BE2C (cell line): ENCODE measurements at regions not wholly inside any gene's neighbourhood (a gene's known extent, or its start where the extent isn't known, plus 50 kb on each side); places are given as distances from the start of the nearest gene placed in this dataset.

Experiments
- DNase-seq: peaks from one replicate; pipeline ENCODE4 v3.0.0-alpha.2; 2020
- H3K27me3 ChIP-seq: fragments of 250-450 bp; sonication (Bioruptor Pico); 2 replicates; pipeline ENCODE4 v1.5.1; 2020; ENCODE audit warnings: mild to moderate bottlenecking
- H3K36me3 ChIP-seq: fragments of 250-450 bp; sonication (Bioruptor Pico); 2 replicates; pipeline ENCODE4 v1.5.1; 2020; ENCODE audit warnings: mild to moderate bottlenecking
- H3K4me1 ChIP-seq: fragments of 250-450 bp; sonication (Bioruptor Pico); 2 replicates; pipeline ENCODE4 v1.5.1; 2020
- H3K4me3 ChIP-seq: 2 replicates; pipeline ENCODE4 v1.5.1; 2011; ENCODE audit warnings: low read depth, low read length
- H3K9me3 ChIP-seq: fragments of 250-450 bp; sonication (Bioruptor Pico); 2 replicates; pipeline ENCODE4 v1.5.1; 2020
- TF ChIP-seq, protein P1 (sequence below): IDR thresholded peaks from 2 replicates; pipeline ENCODE4 v1.5.1; 2012; ENCODE audit warnings: mild to moderate bottlenecking, low read depth, low read length

- Histone ChIP-seq H3K9me3 (no peaks in the 10 kb centered on the region), H3K27me3 (no peaks in the 10 kb centered on the region), H3K4me1 (peaks cover 6% of the 10 kb centered on the region; the same call in 1 of the 2 replicates), H3K4me3 (no peak overlapping the region), H3K36me3 (no peaks in the 10 kb centered on the region)
- TF ChIP-seq, protein P1, sequence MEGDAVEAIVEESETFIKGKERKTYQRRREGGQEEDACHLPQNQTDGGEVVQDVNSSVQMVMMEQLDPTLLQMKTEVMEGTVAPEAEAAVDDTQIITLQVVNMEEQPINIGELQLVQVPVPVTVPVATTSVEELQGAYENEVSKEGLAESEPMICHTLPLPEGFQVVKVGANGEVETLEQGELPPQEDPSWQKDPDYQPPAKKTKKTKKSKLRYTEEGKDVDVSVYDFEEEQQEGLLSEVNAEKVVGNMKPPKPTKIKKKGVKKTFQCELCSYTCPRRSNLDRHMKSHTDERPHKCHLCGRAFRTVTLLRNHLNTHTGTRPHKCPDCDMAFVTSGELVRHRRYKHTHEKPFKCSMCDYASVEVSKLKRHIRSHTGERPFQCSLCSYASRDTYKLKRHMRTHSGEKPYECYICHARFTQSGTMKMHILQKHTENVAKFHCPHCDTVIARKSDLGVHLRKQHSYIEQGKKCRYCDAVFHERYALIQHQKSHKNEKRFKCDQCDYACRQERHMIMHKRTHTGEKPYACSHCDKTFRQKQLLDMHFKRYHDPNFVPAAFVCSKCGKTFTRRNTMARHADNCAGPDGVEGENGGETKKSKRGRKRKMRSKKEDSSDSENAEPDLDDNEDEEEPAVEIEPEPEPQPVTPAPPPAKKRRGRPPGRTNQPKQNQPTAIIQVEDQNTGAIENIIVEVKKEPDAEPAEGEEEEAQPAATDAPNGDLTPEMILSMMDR: no peak
- DNase-seq: no peak
Observed at GRCh38 chr5:20678386-20678785, 690.4 kb upstream of the CDH18 start.

GRCh38 chr5:20660588-20660987 lies 672.6 kb upstream of the CDH18 start:
- H3K4me3 ChIP-seq: no peak overlapping the region
- H3K4me1 ChIP-seq: no peaks in the 10 kb centered on the region
- H3K9me3 ChIP-seq: no peaks in the 10 kb centered on the region
- TF ChIP-seq, protein P1: no peak
- no peaks in the 10 kb centered on the region for H3K27me3 ChIP-seq
- no peaks in the 10 kb centered on the region for H3K36me3 ChIP-seq
- no peak for DNase-seq

GRCh38 chr5:20656262-20656661 lies 668.3 kb upstream of the CDH18 start:
- no peak for DNase-seq

DNA sequence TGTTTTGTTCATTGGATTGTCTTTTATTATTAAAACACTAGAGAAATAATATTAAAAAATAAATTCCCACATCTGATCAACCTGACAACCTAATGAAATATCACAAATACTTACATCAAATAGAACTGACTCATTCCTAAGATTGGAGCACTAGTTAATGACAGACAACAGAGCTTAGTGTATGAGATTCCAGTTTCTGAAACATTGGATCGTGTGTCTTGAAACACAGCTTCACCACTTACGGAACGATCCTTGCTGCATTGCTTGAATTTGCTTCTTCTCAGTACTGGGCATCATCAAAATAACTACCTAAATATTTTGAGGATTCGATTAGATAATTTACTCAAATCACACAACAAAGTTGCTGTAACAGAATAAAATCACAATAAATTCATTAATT lies 667.2 kb upstream of the CDH18 start:
- Histone ChIP-seq H3K4me3 (no peak overlapping the region), H3K9me3 (no peaks in the 10 kb centered on the region), H3K36me3 (no peaks in the 10 kb centered on the region), H3K4me1 (no peaks in the 10 kb centered on the region; the same call in 1 of the 2 replicates), H3K27me3 (no peaks in the 10 kb centered on the region)
- no peak for DNase-seq
- TF ChIP-seq, protein P1: no peak

More at GRCh38 chr5:20656262-20656661, 668.3 kb upstream of the CDH18 start:
- Histone ChIP-seq H3K36me3 (no peaks in the 10 kb centered on the region), H3K27me3 (no peaks in the 10 kb centered on the region), H3K4me3 (no peak overlapping the region), H3K4me1 (no peaks in the 10 kb centered on the region; the same call in 1 of the 2 replicates), H3K9me3 (no peaks in the 10 kb centered on the region)
- TF ChIP-seq, protein P1: no peak

GRCh38 chr5:20654746-20655145 lies 666.7 kb upstream of the CDH18 start:
- Histone ChIP-seq H3K36me3 (no peaks in the 10 kb centered on the region), H3K4me3 (no peak overlapping the region), H3K27me3 (no peaks in the 10 kb centered on the region), H3K4me1 (no peaks in the 10 kb centered on the region; the same call in 1 of the 2 replicates), H3K9me3 (no peaks in the 10 kb centered on the region)
- no peak for DNase-seq
- TF ChIP-seq, protein P1: no peak

DNA sequence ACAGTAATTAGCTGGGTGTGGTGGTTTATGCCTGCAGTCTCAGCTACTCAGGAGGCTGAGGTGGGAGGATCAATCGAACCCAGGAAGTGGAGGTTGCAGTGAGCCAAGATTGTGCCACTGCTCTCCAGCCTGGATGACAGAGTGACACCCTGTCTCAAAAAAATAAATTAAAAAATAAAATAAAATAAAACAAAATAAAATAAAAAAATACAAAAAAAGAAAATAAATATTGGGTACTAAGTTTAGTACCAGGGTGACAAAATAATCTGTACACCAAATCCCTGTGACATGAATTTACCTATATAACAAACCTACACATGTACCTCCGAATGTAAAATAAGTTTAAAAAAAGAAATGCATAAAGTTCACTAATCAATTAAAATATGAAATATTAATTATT lies 666.0 kb upstream of the CDH18 start:
- Histone ChIP-seq H3K27me3 (no peaks in the 10 kb centered on the region), H3K4me3 (no peak overlapping the region), H3K4me1 (no peaks in the 10 kb centered on the region; the same call in 1 of the 2 replicates), H3K36me3 (no peaks in the 10 kb centered on the region), H3K9me3 (no peaks in the 10 kb centered on the region)
- TF ChIP-seq, protein P1: no peak
- no peak for DNase-seq
